ENCODE measurements at regions not wholly inside any gene's neighbourhood (a gene's known extent, or its start where the extent isn't known, plus 50 kb on each side); places are given as distances from the start of the nearest gene placed in this dataset.
"Not testable (repeated sequence)": the region's sequence is repeated elsewhere in the genome, so short reads cannot be mapped to it uniquely, and the experiment has no call there.

DNA sequence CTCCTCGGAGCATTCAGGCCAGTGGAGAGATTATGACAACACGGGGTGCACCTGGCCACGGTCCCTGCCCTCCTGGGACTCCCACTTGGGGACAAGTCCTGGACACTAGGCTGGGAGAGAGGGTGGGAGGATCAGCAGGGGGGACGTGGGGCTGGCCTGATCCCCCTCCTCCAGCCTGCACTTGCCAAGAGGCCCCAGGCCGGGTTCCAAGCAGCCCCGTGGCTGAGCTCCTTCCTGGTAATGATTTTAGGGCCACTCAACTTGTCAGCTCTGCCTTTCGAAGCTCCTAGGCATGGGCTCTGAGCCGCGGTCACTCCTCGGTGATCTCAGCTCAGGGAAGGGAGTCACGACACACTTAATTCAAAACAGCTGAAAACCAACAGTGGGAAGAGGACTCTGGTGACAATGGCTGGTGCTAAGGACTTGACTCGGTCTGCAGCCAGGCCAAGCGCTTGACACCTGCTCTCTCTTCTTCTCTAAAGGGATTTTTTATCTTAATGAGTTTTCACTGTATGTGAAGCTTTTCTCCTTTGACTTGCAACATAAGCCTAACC, 161.7 kb downstream of the BMP7 start:
- no peak for DNase-seq (ENCODE audit: low read depth)

DNA sequence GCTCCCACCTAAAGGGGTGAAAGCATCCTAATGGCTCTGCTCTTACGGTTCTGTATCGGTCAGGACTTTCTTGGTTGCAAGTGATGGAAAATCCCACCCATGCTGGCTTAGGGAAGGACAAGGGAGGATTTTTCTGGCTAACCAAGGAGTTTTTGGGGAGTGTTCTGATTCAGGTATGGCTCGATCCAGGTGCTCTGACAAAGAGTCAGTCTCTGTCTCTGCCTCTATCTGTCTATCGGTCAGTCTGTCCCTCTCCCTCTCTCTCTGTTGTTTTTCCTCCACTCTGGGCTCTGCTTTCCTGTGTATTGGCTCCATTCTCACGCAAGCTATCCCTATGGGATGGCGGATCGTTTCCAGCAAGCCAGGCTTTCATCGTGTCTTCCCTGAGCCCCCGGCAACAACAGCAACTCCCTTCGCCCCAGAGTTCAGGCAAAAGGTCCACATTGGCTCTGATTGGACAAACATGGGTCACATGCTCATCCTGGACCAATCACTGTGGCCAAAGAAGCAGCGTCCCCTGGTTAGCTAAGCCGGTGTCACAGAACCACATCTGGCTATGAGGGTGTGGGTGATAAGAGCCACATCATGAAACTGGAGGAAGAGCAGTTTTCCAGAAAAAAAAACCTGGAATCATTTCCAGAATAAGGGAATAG, 160.3 kb downstream of the BMP7 start:
- DNase-seq (ENCODE audit: low read depth), result no peak

DNA sequence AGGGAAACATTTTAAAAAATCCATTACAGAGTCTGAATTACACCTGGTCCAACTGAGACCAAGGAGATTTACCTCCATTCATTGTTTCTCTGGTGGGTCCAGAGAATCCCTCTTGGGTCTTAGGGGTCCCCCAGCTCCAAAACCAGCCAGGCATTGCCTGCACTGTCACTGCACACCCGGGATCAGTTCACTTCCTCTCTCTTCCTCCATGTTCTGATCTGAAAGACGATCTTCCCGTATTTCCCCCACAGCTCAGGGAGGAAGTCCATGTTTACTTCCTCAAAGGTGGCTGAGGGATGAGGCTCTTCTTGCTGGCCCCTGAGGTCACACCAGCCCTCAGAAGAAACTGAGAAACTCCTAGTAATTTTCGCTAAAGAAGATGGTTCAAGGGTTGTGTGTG, 159.7 kb downstream of the BMP7 start:
- no peak for DNase-seq (ENCODE audit: low read depth)

DNA sequence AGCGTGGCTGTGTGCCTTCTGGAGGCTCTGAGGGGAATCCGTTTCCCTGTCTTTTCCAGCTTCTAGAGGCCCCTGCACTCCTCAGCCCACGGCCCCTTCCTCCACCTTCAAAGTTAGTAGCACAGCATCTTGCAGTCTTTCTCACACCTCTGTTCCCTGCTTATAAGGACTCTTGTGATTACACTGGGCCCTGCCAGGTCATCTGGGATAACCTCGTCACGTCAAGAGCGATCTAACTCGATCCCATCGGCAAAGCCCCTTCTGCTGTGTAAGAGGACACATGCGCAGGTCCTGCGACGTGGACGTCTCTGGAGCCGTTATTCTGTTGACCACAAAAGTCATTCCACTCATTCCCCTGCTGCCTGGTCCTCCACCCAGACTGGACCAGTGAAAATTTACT, 159.2 kb downstream of the BMP7 start:
- no peak for DNase-seq (ENCODE audit: low read depth)

DNA sequence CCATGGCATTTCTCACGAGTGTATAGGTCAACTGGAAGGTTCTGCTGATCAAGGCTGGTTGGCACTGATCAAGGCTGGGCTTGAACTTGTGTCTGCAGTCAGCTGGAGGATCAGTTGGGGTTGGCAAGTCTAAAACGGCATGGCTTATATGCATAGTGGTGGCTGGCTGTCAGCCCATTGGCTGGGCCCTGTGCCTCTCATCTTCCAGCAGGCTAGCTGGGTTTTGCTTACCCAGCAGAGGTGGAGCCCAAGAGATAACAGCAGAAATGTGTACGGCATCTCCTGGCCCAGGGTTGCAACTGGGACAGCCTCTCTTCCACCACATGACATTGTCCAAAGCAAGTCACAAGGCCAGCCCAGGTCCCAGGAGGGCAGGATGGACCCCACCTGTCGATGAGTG, 158.2 kb downstream of the BMP7 start:
- DNase-seq (ENCODE audit: low read depth), result no peak

DNA sequence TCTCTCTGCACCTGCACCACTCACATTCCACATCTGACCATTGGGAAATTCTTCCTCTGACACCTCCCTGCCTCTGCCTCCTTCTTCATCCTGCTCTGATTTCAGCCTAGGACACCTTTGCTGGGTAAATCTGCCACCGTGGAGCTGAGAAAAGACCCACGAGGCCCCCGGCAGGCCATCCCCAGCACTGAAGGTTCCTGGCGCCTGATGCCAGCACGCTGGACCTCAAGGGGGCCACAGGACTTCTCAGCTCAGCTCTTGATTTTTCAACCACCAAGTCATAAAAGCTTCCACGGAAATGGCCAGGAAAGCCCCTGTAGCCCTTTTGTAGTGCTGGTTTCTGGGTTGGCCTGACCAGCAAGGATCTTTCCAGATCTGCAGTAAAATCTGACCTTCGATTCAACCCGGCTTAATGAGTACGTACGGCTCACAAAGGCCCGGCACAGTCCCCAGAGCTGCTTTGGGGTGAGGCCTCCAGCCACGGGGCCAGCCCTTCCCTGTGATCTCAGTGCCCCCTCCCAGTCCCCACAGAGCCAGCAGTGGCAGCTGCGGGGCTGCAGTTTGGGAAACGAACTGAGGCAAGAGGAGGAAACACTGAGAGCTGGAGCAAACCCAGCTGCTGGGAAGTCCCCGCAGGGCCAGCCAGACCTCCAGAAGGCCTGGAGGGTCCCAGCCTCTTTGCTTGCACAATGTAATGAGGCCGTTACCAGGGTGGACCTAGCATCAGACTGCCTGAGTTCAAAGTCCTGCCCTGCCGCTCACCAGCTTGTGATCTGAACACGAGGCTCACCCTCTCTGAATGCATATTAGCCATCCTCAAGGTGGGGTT, 157.5 kb downstream of the BMP7 start:
- DNase-seq (ENCODE audit: low read depth), result no peak

DNA sequence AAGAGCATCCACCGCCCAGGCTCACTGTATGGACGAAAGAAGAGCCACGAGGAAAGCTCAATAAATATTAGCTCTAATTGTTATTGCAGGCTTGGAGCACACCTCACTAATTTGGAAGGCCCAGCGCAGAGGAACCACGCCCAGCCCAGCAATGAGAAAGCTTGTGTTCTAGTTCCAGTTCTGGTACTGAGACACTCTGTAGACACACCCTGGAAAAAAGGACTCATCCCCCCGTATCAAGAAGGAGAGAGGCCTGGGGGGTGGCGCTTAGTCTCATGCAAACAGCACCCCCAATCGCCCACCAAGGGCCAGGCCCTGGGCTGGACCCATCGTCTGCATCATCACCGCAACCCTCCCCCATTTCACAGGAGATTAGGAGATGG, 156.9 kb downstream of the BMP7 start:
- no peak for DNase-seq (ENCODE audit: low read depth)

DNA sequence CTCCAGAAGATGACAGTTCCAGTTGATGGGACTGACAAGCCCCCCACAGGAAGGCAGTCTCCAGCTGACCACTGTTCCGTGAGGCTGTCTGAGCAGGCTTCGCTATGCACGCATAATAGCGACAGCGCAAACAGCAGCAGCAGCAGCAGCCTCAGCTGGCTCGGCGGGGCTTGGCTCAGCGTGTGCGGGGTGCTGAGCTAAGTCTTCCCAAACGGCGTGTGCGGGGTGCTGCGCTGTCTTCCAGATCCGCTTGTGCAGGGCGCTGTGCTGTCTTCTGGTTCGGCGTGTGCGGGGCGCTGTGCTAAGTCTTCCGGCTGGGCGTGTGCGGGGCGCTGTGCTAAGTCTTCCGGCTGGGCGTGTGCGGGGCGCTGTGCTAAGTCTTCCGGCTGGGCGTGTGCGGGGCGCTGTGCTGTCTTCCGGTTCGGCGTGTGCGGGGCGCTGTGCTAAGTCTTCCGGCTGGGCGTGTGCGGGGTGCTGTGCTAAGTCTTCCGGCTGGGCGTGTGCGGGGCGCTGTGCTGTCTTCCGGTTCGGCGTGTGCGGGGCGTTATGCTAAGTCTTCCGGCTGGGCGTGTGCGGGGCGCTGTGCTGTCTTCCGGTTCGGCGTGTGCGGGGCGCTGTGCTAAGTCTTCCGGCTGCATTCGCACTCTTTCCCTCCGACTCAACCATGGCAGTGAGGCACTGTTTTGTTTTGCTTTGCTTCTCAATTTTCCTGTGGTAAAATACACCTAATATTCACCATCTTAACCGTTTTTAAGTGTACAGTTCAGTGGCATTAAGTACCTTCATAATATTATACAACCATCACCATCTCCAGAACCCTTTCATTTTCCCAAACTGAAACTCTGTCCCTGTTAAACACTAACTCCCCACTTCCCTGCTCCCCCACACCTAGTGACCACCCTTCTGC, 156.1 kb downstream of the BMP7 start:
- not testable (repeated sequence) for DNase-seq (ENCODE audit: low read depth)

DNA sequence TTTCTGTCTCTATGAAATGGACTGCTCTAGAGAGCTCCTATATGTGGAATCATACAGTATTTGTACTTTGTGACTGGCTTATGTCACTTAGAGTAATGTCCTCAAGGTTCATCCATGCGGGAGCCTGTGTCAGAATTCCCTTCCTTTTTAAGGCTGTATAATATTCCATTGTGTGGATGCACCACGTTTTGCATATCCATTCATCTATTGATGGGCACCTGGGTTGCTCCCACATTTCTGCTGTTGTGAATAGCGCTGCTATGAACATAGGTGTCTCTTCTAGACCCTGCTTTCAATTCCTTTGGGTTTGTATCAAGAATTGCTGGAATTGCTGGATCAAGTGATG, 155.4 kb downstream of the BMP7 start:
- DNase-seq (ENCODE audit: low read depth), result no peak

DNA sequence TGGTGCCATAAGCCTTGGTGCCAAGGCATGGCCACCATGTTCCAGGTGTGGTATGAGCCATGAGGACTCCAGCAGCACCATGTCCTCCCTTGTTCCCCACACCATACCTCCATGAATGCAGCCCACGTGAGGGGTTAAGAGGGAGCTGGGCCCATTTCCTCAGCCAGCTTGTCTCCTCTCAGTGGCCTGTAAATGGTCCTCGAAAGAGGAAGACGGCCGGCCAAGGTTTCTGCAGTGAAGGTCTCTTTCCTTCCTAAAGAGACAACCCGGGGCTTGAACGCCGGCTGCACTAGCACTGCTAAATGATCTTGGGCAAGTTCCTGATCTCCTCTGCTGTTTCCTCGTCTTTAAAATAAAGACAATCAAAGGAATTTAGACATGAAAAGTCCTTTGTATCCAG, 154.0 kb downstream of the BMP7 start:
- DNase-seq (ENCODE audit: low read depth), result no peak

DNA sequence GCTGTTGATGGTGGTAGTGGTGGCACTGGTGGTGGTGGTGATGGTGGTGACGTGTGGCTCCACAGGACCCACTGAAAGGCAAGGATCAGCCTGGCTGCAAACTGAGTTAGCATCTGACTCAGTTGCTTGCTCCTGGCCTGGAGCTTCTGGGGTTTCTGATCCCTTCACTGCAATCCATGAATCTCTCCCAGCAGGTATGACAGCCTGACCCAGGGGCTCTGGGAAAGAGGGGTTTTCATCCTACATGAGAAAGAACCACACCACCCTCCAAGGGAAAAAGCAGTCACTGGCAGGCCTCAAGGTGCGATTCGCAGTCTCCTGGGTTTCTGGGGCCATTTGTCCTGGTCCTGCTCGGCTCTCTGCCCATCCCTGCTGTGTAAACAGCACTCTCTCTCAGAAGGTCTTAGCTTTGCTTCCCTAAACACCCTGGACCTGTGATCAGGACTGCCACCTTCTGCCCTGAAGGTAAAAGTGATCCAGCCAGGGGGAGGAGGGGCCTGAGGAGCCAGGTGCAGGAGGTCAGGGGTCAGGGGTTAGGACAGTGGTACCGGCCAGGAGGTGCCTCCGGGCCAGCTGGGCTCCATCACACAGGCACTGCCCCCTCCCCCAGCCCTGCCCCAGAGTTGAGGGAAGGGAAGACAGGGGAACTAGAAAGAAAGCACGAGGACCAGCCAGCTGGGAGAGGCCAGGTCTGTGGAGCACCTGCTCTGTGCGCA, 152.0 kb downstream of the BMP7 start:
- DNase-seq (ENCODE audit: low read depth), result no peak

DNA sequence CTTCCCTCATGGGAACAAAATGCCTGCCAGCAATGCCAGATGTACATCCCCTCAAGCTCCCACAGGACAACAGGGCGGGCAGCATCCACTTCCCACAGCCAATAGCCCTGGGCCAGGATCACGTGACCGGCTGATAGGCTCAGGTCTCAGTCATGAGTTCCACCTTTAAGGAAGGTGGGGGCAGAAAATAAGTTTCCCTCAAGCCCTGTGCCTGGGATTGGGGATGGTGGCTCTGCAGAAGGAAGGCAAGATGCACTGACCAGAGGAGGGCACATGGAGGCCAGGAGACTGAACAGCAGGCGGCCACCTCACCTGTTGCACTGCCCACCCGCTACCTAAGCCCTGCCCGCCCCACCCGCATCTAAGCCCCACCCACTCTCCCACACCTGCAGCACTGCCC, 149.1 kb downstream of the BMP7 start:
- DNase-seq (ENCODE audit: low read depth), result no peak

DNA sequence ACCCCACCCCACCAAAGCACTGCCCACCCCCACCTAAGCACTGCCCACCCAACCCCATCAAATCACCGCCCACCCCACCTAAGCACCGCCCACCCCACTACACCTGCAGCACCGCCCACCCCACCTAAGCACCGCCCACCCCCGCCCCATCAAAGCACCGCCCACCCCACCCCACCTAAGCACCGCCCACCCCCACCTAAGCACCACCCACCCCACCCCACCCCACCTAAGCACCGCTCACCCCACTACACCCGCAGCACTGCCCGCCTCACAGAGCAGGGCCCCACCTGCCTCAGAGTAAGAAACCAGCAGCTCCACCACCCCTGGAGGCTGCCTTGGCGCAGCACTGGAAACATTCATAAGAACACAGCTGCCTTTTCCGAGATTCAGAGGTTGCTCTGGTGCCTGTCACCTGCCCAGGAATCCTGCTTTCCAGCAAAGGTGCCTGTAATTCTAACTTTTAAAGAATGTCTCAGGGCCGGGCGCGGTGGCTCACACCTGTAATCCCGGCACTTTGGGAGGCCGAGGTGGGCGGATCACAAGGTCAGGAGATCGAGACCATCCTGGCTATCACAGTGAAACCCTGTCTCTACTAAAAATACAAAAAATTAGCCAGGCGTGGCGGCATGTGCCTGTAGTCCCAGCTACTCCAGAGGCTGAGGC, 148.2 kb downstream of the BMP7 start:
- no peak for DNase-seq (ENCODE audit: low read depth)
